ENCODE measurements at regions not wholly inside any gene's neighbourhood (a gene's known extent, or its start where the extent isn't known, plus 50 kb on each side); places are given as distances from the start of the nearest gene placed in this dataset.

- no peak for TF ChIP-seq CTCF (conservative IDR thresholded peaks at IDR 0.05 in 1 of 2, IDR thresholded peaks at IDR 0.05 in 1 of 2; ENCODE audit: low read depth in 1 of 2, low read length in 2 of 2)
- TF ChIP-seq EZH2 (IDR thresholded peaks at IDR 0.05; ENCODE audit: low read length, missing control alignments): no peak
Observed at GRCh38 chr15:53829923-53830459, 70.5 kb upstream of the WDR72 start.

Data from fibroblast of lung (primary cell).